SK-N-SH treated with all-trans-retinoic acid at 6 μM for 48 hours (cell line): ENCODE measurements at regions not wholly inside any gene's neighbourhood (a gene's known extent, or its start where the extent isn't known, plus 50 kb on each side); places are given as distances from the start of the nearest gene placed in this dataset.

Experiments
- ATAC-seq: fragments of 200-7000 bp; cut with Tn5 transposase; 3 replicates; pipeline ENCODE4 v1.9.1; 2020; ENCODE audit warnings: mild to moderate bottlenecking, moderate library complexity
- ARNTL ChIP-seq: fragments of 450-650 bp; formaldehyde crosslinking; IDR thresholded peaks from 2 replicates; pipeline ENCODE4 v1.5.0; 2020; ENCODE audit warnings: low read depth, mild to moderate bottlenecking, moderate library complexity, borderline replicate concordance
- CSDC2 ChIP-seq: fragments of 250-450 bp; sonication (Bioruptor Pico); IDR thresholded peaks from 2 replicates; pipeline ENCODE4 v1.5.0; 2020; ENCODE audit warnings: mild to moderate bottlenecking, moderate library complexity
- ESRRG ChIP-seq: fragments of 250-450 bp; sonication (Bioruptor Pico); IDR thresholded peaks from 2 replicates; pipeline ENCODE4 v1.6.1; 2021; ENCODE audit warnings: mild to moderate bottlenecking
- ISL1 ChIP-seq: fragments of 250-450 bp; sonication (Bioruptor Pico); IDR thresholded peaks from 2 replicates; pipeline ENCODE4 v2.1.2; 2022; ENCODE audit warnings: mild to moderate bottlenecking, moderate library complexity
- OSR1 ChIP-seq: fragments of 250-450 bp; sonication (Bioruptor Pico); IDR thresholded peaks from 2 replicates; pipeline ENCODE4 v1.8.0; 2022; ENCODE audit warnings: moderate library complexity, mild to moderate bottlenecking, inconsistent platforms
- PPARA ChIP-seq: fragments of 250-450 bp; sonication (Bioruptor Pico); IDR thresholded peaks from 2 replicates; pipeline ENCODE4 v1.5.0; 2020; ENCODE audit warnings: mild to moderate bottlenecking, borderline replicate concordance
- RARB ChIP-seq: fragments of 250-450 bp; sonication (Bioruptor Pico); IDR thresholded peaks from 2 replicates; pipeline ENCODE4 v1.8.0; 2021; ENCODE audit warnings: mild to moderate bottlenecking, moderate library complexity
- SNAI2 ChIP-seq: fragments of 250-450 bp; sonication (Bioruptor Pico); IDR thresholded peaks from 2 replicates; pipeline ENCODE4 v1.5.0; 2020; ENCODE audit warnings: mild to moderate bottlenecking, moderate library complexity
- ZC3H10 ChIP-seq: fragments of 250-450 bp; sonication (Bioruptor Pico); IDR thresholded peaks from 2 replicates; pipeline ENCODE4 v1.5.1; 2021; ENCODE audit warnings: mild to moderate bottlenecking, moderate library complexity
- ZFP3 ChIP-seq: fragments of 250-450 bp; sonication (Bioruptor Pico); IDR thresholded peaks from 2 replicates; pipeline ENCODE4 v1.5.0; 2020; ENCODE audit warnings: mild to moderate bottlenecking, moderate library complexity
- ZFP30 ChIP-seq: fragments of 450-650 bp; formaldehyde crosslinking; IDR thresholded peaks from 2 replicates; pipeline ENCODE4 v1.5.0; 2022; ENCODE audit warnings: mild to moderate bottlenecking, moderate library complexity
- ZNF8 ChIP-seq: fragments of 450-650 bp; formaldehyde crosslinking; IDR thresholded peaks from 2 replicates; pipeline ENCODE4 v1.5.0; 2020; ENCODE audit warnings: mild to moderate bottlenecking, moderate library complexity
- TF ChIP-seq, protein P1 (sequence below): fragments of 250-450 bp; sonication (Bioruptor Pico); IDR thresholded peaks from 2 replicates; pipeline ENCODE4 v1.5.0; 2020; ENCODE audit warnings: mild to moderate bottlenecking, moderate library complexity
- TF ChIP-seq, protein P2 (sequence below): fragments of 250-450 bp; sonication (Bioruptor Pico); IDR thresholded peaks from 2 replicates; pipeline ENCODE4 v1.8.0; 2020; ENCODE audit warnings: mild to moderate bottlenecking, moderate library complexity, borderline replicate concordance
- TF ChIP-seq, protein P3 (sequence below): fragments of 250-450 bp; sonication (Bioruptor Pico); IDR thresholded peaks from 2 replicates; pipeline ENCODE4 v1.5.1; 2020; ENCODE audit warnings: low read depth, mild to moderate bottlenecking, moderate library complexity
- TF ChIP-seq, protein P4 (sequence below): fragments of 250-450 bp; sonication (Bioruptor Pico); IDR thresholded peaks from 2 replicates; pipeline ENCODE4 v1.8.0; 2021; ENCODE audit warnings: low read depth, mild to moderate bottlenecking, moderate library complexity, borderline replicate concordance

DNA sequence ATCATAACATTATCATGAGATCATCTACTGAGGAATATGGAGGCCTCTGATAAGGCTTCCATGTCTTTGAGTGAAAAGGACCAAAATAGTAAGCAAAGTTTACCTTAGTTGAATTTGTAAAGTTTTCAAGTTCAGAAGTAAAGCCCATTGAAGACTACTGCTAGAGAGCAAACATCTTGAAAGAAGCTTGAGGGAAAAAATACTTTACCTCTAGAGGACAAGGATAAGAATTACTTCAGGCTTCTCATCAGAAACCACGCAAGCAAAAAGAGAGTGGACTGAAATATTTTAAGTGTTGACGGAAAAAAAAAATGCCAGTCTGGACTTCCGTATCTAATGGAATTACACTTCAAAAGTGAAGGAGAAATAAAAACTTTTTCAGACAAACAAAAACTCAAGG is 114.3 kb downstream of the MPP7 start (continued):
- TF ChIP-seq, protein P1, sequence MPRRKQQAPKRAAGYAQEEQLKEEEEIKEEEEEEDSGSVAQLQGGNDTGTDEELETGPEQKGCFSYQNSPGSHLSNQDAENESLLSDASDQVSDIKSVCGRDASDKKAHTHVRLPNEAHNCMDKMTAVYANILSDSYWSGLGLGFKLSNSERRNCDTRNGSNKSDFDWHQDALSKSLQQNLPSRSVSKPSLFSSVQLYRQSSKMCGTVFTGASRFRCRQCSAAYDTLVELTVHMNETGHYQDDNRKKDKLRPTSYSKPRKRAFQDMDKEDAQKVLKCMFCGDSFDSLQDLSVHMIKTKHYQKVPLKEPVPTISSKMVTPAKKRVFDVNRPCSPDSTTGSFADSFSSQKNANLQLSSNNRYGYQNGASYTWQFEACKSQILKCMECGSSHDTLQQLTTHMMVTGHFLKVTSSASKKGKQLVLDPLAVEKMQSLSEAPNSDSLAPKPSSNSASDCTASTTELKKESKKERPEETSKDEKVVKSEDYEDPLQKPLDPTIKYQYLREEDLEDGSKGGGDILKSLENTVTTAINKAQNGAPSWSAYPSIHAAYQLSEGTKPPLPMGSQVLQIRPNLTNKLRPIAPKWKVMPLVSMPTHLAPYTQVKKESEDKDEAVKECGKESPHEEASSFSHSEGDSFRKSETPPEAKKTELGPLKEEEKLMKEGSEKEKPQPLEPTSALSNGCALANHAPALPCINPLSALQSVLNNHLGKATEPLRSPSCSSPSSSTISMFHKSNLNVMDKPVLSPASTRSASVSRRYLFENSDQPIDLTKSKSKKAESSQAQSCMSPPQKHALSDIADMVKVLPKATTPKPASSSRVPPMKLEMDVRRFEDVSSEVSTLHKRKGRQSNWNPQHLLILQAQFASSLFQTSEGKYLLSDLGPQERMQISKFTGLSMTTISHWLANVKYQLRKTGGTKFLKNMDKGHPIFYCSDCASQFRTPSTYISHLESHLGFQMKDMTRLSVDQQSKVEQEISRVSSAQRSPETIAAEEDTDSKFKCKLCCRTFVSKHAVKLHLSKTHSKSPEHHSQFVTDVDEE = no peak
- no peak for TF ChIP-seq ZFP30 (CRISPR knock-in tag)
- TF ChIP-seq ZFP3 = no peak
- no peak for TF ChIP-seq ESRRG (CRISPR knock-in tag)
- TF ChIP-seq CSDC2 (CRISPR knock-in tag) = no peak
- no peak for TF ChIP-seq ZNF8 (CRISPR knock-in tag)
- no peak for TF ChIP-seq ARNTL (CRISPR knock-in tag)
- TF ChIP-seq, protein P2, sequence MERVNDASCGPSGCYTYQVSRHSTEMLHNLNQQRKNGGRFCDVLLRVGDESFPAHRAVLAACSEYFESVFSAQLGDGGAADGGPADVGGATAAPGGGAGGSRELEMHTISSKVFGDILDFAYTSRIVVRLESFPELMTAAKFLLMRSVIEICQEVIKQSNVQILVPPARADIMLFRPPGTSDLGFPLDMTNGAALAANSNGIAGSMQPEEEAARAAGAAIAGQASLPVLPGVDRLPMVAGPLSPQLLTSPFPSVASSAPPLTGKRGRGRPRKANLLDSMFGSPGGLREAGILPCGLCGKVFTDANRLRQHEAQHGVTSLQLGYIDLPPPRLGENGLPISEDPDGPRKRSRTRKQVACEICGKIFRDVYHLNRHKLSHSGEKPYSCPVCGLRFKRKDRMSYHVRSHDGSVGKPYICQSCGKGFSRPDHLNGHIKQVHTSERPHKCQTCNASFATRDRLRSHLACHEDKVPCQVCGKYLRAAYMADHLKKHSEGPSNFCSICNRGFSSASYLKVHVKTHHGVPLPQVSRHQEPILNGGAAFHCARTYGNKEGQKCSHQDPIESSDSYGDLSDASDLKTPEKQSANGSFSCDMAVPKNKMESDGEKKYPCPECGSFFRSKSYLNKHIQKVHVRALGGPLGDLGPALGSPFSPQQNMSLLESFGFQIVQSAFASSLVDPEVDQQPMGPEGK (CRISPR knock-in tag) = no peak
- TF ChIP-seq PPARA (CRISPR knock-in tag) = no peak

DNA sequence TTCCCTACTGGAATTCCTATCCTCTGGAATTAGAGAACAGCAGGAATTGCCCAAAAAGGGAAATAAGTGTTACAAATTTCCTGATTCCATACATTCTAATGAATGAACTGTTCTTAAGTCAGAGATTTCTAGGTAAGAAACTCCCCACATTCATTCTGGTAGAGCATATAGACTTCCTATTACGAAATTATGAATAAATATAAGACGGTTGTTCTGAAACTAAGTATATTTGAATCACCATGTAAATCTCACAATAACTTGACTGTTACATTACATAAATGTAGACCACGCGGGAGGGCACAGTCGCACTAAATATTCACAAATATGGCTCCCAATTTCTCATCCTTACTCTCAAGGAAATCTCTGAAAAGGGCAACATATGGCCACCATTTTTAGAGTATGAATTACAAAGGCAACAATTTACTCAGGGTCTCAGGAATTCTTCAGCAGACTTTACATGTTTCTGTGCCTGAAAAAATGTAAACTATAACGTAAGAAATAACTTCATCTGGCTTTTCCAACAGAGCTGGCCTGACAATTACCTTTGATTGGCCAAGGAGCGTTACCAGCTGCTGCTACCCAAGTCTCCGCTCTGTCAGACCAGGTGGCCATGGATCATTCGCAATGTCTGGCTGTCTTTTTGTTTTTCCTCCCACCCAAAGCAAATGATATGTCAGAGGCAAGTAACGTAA is 115.8 kb downstream of the MPP7 start:
- TF ChIP-seq ZC3H10 = no peak
- TF ChIP-seq, protein P2 (CRISPR knock-in tag) = no peak

DNA sequence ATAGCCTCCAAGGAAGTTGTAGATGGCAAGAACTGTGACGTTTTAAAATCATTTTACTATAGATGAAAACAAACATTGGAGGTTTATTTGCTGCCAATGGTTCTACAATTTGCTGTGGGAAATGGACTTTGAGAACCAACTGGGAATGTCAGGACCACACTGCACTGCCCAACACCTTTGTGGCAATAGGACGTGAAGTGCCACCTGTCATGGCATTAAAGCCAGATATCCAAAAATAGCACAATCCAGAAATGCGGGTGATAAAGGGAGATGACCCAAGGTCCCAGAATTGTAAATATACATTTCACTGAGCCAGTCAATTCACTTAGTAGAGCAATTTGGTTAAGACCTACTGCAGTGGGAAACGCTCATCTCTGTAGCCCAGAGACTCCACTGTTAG is 116.4 kb downstream of the MPP7 start:
- no peak for ATAC-seq

More for the DNA sequence above, 115.8 kb downstream of the MPP7 start:
- no peak for ATAC-seq

More for the DNA sequence above, 116.4 kb downstream of the MPP7 start:
- TF ChIP-seq ISL1 (CRISPR knock-in tag) (no peak), SNAI2 (CRISPR knock-in tag) (no peak), ZFP3 (no peak), ZNF8 (CRISPR knock-in tag) (no peak), OSR1 (CRISPR knock-in tag) (no peak), ZFP30 (CRISPR knock-in tag) (no peak), RARB (no peak), ESRRG (CRISPR knock-in tag) (no peak), ZC3H10 (no peak)
- TF ChIP-seq, protein P3, sequence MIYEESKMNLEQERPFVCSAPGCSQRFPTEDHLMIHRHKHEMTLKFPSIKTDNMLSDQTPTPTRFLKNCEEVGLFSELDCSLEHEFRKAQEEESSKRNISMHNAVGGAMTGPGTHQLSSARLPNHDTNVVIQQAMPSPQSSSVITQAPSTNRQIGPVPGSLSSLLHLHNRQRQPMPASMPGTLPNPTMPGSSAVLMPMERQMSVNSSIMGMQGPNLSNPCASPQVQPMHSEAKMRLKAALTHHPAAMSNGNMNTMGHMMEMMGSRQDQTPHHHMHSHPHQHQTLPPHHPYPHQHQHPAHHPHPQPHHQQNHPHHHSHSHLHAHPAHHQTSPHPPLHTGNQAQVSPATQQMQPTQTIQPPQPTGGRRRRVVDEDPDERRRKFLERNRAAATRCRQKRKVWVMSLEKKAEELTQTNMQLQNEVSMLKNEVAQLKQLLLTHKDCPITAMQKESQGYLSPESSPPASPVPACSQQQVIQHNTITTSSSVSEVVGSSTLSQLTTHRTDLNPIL (CRISPR knock-in tag) = no peak
- TF ChIP-seq, protein P4, sequence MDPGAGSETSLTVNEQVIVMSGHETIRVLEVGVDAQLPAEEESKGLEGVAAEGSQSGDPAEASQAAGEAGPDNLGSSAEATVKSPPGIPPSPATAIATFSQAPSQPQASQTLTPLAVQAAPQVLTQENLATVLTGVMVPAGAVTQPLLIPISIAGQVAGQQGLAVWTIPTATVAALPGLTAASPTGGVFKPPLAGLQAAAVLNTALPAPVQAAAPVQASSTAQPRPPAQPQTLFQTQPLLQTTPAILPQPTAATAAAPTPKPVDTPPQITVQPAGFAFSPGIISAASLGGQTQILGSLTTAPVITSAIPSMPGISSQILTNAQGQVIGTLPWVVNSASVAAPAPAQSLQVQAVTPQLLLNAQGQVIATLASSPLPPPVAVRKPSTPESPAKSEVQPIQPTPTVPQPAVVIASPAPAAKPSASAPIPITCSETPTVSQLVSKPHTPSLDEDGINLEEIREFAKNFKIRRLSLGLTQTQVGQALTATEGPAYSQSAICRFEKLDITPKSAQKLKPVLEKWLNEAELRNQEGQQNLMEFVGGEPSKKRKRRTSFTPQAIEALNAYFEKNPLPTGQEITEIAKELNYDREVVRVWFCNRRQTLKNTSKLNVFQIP (CRISPR knock-in tag) = no peak
- TF ChIP-seq, protein P1 = no peak
